DMS 273 (cell line): ENCODE measurements at regions not wholly inside any gene's neighbourhood (a gene's known extent, or its start where the extent isn't known, plus 50 kb on each side); places are given as distances from the start of the nearest gene placed in this dataset.
A peak's percentile ranks its signal among the peaks of the same experiment; 100 is the strongest.

Experiments
- DNase-seq: peaks from one replicate; lab custom pipeline; 2025; ENCODE audit not compliant: unreplicated experiment; lab: John Stamatoyannopoulos, UW

DNA sequence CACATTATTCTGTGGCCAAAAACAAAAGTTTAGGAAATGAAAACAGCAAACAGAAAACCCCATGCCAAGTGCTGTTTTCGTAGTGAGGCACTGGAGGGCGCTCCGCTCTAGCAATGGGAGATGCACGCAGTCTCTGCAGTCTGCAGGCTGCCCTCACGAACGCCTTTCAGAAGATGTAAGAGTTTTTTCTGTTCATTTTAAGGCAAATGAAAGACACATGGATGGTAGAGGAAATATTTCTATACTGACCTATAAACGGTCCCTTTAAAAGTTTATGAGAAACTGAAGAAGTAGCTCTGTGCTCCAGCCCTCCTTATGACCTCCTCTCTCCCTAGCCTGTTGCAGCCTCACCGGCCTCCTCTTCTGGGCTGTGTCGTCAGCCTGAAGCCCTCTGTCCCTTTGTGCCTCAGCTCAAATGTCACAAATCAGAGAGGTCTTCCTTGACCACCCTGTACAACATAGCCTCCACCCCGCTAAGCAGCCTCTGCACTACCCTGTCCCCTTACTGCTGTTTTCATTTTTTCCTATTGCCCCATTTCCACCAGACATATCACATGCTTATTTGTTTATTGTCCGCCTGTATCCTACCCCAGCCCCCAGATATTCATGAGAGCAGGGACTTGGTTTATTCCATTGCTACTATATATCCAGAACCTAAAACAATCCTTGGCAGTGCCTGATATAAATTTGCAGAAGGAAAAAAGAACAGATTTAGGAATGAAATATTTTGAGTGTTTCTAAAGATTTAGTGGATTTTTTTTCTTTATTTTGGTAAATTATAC is 116.4 kb downstream of the TM9SF2 start:
- peak; percentile 67 for DNase-seq

- peak; percentile 53 for DNase-seq
Observed at GRCh38 chr13:99614465-99614885, 113.2 kb downstream of the TM9SF2 start.
